HEK293T (cell line): ENCODE measurements at regions not wholly inside any gene's neighbourhood (a gene's known extent, or its start where the extent isn't known, plus 50 kb on each side); places are given as distances from the start of the nearest gene placed in this dataset.

Experiments used
- ARNT ChIP-seq: fragments of 450-650 bp; IDR thresholded peaks from 2 replicates; pipeline ENCODE4 v1.6.1; 2017; ENCODE audit warnings: mild to moderate bottlenecking
- CTBP1 ChIP-seq: fragments of 450-650 bp; IDR thresholded peaks from 2 replicates; pipeline ENCODE4 v1.6.1; 2016; ENCODE audit warnings: borderline replicate concordance

DNA sequence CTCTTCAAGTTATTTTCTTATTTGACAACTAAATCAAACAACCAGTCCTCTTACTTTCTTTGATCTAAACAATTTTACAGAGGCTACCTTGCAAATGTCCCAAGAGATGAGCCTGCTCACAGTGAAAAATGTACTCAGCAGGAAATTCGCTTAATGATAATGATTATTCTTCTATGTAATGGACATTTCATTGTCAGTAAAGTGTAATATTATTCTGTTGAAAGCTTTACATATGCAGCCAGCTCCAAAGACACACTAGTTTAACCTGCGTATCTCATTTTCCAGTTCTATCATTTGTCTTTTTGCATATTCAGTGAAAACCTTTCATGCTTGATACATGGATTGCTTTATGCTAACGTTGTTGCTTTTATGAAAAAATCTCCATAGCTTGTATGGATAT, 758.7 kb upstream of the ZNF608 start:
- TF ChIP-seq ARNT: no peak
- no peak for TF ChIP-seq CTBP1
